Right renal cortex interstitium (tissue), 3 donors: ENCODE measurements at regions not wholly inside any gene's neighbourhood (a gene's known extent, or its start where the extent isn't known, plus 50 kb on each side); places are given as distances from the start of the nearest gene placed in this dataset.

Experiments
- DNase-seq, 3 donors: peaks; one replicate each; pipeline ENCODE4 v3.0.0-alpha.2; 2013; ENCODE audit warnings: low read depth in 3 of 3, low spot score in 2 of 3

- DNase-seq: no peak
These were observed 824.7 kb upstream of the TENM3 start for GRCh38 chr4:181418496-181418895.

DNA sequence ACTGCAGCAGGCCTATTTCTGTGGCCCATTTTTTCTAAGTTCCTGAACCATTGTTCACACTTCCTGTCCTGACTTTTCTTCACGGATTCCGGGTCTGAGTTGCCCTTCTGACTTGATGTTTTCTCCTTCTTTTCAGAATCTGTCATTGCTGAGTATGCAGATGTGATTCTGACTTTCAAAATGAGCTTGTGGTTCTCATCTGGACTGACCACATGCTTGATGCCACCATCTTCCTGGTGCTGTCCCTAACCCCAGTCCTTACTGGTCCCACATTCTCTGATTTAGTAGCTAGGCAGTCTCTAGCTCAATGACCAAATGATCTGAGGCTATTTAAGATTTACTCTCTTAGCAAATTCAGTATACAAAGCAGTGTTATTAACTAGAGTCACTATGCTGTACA lies 822.3 kb upstream of the TENM3 start:
- DNase-seq: no peak

- no peak for DNase-seq
These were observed 818.7 kb upstream of the TENM3 start for GRCh38 chr4:181424362-181425016.

DNA sequence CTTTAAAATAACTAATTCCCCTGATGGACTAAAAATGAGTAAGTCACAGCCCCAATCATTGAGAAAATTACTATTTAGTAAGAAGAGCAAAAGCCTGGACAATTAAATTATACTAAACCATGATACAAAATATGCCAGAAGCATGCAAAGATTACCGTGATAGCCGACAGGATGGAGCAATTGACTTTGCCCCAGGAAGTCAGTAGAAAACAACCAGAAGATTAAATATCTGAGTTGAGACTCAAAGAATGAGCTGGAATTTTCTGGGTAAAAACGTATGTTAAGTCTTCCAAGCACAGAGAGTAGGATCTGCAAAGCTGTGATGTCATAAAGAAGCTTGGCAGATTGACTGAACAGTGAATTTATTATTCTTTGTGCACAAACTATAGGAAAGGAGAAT lies 816.1 kb upstream of the TENM3 start:
- no peak for DNase-seq

- DNase-seq: no peak
These were observed 812.2 kb upstream of the TENM3 start for GRCh38 chr4:181431006-181431405.

DNA sequence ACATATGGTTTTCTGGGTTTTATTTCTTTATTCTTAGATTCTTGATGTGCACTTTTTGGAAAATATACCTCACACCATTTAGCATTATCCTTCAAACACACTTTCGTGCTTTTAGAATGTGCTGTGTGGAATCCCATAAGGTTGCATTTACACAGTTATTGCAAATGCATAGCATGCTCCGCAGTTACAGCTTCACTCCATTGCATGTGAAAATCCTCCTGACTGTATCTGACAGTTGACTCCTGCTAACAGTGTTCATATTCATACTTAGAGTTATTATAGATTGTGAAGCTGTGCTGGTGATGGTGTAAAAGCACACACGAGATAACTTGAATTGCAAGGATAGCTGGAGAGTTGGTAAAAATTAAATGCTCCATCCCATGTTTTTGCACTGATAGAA lies 811.5 kb upstream of the TENM3 start:
- no peak for DNase-seq

DNA sequence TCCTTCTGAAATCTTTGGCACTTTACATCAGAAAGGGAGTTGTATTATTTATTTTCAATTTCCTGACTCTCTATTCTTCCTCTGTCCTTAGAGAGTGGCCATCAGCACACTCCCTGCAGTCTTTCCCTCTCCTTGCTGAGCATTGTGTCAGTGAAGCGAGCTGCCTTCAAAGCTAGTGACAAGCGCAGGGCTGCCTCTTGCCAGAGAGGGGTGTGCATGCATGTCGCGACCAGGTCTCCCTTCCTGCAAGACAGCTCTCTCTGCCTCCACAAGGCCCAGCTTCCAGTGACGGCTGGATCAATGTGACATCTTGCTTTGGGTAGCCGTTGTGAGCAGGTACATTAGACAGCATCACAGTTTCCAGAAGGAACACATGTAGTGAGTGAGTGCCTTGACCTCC lies 810.9 kb upstream of the TENM3 start:
- no peak for DNase-seq

- DNase-seq: no peak
These were observed 805.3 kb upstream of the TENM3 start for GRCh38 chr4:181437895-181438294.

DNA sequence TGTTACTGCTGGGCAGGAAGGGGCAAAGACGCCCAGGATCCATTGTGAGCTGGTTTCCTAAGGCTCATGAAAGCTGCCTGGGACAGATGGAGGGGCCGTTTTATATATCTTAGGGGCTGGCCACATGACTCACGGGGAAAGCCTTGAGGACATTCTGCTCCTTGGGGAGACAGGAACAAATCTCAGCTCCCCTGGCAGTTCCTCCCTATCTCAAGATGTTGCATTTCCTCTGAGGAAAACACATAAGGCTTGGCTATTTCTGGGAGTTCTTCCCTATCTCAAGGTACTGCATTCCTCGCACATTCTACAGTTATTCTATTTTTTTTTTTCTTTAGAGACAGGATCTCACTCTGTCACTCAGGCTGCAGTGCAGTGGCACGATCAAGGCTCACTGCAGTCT lies 804.6 kb upstream of the TENM3 start:
- DNase-seq: no peak

DNA sequence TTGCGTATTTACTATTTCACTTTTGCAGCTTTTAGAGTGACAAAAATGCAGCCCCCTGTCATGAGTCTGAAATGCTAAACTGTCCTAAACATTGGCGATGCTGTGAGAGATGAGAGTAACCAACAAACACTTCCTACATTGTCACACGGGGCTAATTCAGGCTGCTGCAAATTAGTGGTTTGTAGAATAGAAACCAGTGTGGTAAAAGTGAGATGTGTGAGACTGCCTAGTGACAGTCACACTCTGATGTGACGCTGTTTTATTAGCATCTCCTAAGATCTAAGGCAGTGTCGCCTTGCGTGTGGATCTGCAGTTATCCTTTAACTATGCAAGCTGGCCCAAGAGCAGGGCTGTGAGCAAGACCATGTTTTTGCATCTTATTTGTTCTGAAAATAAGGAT lies 800.2 kb upstream of the TENM3 start:
- DNase-seq: no peak

- DNase-seq: no peak
These were observed 777.4 kb upstream of the TENM3 start for GRCh38 chr4:181465826-181466225.

- no peak for DNase-seq
These were observed 774.8 kb upstream of the TENM3 start for GRCh38 chr4:181468451-181468850.

- DNase-seq: no peak
These were observed 772.9 kb upstream of the TENM3 start for GRCh38 chr4:181470306-181470705.

- no peak for DNase-seq
These were observed 767.8 kb upstream of the TENM3 start for GRCh38 chr4:181475359-181475758.

- DNase-seq: no peak
These were observed 767.3 kb upstream of the TENM3 start for GRCh38 chr4:181475781-181476507.

DNA sequence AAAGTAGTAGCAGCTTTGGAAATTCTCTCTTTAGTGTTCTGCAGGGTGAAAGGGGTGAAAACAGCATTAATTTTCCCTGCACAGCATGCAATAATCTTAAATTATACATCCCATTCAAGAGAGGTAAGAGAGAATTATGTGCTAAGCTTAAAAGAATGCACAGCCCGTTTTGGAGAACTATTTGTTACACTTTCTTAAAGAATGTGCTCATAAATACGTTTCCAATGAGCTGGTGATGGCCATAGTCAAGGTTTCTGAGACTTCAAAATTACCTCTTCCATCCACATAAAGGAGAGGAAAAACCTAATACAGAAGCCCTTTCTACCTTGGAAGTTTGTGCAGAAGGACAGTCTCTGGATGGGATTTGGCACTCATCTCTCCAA lies 766.7 kb upstream of the TENM3 start:
- no peak for DNase-seq

DNA sequence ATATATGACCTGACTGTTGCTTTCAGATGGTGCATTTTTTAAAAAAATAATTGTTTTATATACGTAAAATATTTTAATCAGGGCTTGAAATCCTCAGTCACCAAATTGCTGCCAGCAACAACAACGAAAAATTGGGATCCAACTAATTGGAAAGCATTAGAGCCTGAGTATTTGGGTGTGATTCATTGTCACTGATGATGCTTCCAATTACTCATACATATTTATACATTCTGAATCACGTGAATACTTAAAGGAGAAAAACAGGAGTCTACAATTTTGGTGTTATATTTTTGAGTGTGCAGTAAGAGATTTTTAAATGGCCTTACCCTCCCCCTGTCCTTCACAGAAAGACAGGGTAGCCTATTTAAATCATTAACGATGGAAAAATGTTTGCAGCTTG lies 765.6 kb upstream of the TENM3 start:
- no peak for DNase-seq

DNA sequence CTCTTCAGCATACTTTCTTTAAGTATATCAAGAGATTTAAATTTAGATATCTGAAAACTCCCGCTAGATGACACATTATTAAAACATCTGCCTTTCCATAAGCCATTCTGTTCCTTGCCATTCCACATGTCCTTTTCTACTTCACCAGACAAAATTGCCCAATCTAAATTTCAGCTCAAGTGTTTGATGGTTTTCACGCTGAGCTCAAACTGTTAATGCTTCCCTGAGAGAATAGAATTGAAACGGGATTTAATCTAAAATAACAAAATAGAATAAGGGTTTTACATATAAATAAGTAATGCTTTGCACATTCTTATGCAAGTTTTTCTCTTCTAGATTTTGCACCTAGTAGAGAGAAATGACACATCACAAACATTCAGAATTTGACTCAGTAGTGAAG lies 764.5 kb upstream of the TENM3 start:
- no peak for DNase-seq

- no peak for DNase-seq
These were observed 764.1 kb upstream of the TENM3 start for GRCh38 chr4:181479141-181479540.

- no peak for DNase-seq
These were observed 758.8 kb upstream of the TENM3 start for GRCh38 chr4:181484396-181484795.

DNA sequence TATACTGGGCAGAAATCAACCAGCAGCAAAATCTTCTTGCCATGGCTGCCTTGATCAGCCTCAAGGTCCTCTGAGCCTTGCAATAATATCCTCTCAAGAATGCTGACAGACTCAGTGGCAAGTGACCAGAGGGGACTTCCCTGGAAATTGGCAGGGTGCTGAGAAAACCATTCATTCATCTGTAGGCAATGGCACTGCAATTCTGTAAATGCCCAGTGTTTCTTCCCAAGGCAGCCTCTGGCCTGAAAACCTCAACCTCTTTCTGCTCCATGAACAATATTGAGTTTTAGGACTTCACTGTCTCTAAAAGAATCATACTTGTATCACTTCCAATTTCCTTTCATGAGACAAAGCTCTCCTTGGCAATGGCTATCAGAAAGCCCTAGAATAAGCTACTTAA lies 754.3 kb upstream of the TENM3 start:
- no peak for DNase-seq

- no peak for DNase-seq
These were observed 745.1 kb upstream of the TENM3 start for GRCh38 chr4:181498148-181498547.

- DNase-seq: no peak
These were observed 740.6 kb upstream of the TENM3 start for GRCh38 chr4:181502611-181503010.
